ENCODE measurements at regions not wholly inside any gene's neighbourhood (a gene's known extent, or its start where the extent isn't known, plus 50 kb on each side); places are given as distances from the start of the nearest gene placed in this dataset.
A peak's percentile ranks its signal among the peaks of the same experiment; 100 is the strongest.

DNA sequence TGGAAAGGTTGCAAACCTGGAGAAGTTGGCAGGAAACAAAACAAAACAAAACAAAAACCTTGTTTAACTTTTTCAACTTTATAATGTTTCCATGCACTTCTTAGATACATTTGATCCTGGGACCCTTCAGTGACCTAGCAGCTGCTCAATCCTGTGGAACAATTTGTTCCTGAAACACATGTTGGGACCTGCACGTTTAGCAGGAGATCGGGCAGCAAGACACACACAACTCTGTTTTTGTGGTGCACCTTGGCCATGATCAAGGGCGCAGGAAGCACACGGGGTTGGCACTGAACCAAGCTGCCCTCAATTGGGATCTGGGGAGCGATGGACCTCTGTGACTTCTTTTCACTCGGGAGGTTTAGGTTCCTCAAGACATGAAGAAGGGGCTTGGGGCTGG lies 268.7 kb downstream of the LOXHD1 start:
- DNase-seq, result no peak

- no peak for DNase-seq
Observed at GRCh38 chr18:46392576-46392975, 264.4 kb downstream of the LOXHD1 start.

DNA sequence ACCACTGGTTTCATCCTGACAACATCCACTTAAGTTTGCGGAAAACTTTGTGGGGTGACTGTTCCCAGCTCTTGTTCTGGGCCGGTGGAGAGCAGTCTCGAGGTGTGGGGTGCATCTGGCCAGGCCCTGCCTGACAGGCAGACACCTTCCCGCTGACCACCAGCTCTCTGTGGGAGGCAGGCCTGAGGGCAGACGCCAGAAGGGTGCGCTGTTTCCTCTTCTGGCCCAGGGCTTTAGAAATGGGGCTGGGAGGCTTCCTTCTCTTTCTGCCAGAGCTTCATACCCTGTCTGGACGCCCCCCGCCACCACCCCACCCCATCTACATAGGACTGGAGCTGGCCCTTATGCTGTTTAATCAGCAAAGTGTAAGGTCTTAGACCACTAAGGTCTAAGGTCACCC lies 263.8 kb downstream of the LOXHD1 start:
- DNase-seq, result no peak

DNA sequence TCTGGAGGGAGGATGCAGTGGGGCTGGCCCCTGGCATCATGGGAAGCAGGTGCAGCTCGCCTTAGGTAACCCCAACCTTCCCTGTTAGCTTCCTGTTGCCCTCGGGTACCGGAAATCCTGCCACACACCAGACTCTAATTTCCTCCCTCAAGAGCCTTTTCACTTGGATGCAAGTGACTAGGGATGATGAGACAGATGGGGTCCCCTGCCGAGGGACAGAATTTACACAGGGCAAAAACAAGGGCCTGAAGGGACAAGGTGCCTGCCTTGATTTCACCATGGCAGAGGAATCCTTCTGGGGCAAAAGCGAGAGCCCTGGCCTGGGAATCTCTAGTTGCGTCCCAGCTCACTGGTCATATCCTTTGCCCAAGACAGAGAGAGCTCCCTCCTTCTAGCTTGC lies 263.1 kb downstream of the LOXHD1 start:
- no peak for DNase-seq

- no peak for DNase-seq
Observed at GRCh38 chr18:46395795-46396194, 261.2 kb downstream of the LOXHD1 start.

DNA sequence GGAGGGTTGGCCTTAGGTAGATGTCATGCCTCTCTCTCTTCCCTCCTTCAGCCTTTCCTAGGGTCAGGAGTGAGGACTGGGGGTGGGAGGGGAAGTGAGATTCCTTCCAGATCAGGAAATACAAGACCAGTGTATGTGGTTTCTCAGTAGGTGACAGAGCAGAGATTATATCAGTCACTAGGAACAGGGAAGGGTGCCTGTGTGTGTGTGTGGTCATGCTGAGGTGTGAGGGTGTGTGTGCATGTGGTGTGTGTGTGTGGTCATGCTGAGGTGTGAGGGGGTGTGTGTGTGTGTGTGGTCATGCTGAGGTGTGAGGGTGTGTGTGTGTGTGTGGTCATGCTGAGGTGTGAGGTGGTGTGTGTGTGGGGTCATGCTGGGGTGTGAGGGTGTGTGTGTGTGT lies 259.8 kb downstream of the LOXHD1 start:
- DNase-seq, result no peak

DNA sequence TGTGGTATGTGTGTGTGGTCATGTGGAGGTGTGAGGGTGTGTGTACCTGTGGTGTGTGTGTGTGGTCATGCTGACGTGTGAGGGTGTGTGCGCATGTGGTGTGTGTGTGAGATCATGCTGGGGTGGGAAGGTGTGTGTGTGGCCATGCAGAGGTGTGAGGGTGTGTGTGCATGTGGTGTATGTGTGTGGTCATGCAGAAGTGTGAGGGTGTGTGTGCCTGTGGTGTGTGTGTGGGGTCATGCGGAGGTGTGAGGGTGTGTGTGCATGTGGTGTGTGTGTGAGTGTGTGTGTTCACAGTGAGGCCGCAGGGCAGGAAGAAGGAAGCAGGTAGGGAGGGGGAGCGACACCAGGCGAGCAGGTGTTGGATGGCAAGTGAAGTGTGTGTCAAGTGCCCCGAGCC lies 259.0 kb downstream of the LOXHD1 start:
- no peak for DNase-seq

DNA sequence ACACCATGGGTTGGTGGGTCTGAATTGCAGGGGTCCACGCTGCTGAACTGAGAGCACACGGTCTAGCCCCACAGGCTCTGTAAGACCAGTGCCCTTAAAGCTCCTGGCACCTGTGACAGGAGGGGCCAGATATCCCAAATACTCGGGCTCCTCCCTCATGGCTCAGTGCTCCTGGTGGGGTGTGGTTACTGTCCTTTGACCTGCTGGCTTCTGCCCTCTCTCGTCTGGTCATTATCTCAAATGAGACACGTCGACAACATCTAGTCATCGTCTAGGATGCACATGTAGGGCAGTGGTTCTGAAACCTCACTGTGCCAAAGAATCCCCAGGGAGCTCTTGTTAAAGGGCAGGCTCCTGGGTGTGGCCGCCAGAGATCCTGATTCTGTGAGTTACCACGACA lies 258.4 kb downstream of the LOXHD1 start:
- no peak for DNase-seq

DNA sequence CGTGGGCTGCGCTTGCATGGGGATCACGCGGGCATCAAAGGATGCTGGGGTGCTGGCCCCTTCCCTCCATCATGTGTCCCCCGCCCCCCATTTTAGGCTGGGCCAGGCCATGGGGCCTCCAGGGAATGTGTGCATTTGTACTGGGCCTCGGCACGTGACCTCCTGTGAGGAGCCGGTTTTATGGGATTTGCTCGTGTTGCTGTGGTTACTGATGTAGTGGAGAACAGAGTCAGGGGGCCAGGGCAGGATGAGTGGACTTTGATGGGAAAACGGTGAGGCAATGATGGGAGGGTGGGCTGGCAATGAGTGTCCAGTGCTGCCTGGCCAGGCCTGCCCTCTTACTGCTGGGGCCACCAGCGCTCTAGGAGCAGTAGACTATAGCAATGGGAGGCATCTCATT lies 257.7 kb downstream of the LOXHD1 start:
- DNase-seq, result no peak

DNA sequence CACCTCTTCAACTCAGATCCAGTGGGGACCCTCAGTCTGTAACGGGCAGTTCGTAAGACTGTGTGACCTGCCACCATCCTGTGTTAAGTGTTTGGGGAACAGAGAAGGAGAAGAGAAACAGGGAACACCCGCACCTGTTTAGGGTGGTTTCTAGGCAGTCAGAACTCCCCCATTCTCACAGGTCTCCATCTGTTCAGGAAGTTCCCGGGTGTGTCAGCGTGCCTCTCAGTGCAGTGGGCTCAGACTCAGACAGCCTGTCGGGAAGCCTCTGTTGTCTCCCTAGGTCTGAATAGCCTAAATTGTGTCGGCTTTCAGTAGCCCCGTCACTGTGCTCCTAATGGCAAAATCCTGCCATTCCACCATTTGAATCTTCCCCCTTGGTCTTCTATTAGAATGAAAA lies 256.6 kb downstream of the LOXHD1 start:
- no peak for DNase-seq

- no peak for DNase-seq
Observed at GRCh38 chr18:46401486-46402070, 255.4 kb downstream of the LOXHD1 start.

- no peak for DNase-seq
Observed at GRCh38 chr18:46402396-46402795, 254.6 kb downstream of the LOXHD1 start.

- no peak for DNase-seq
Observed at GRCh38 chr18:46402945-46403344, 254.1 kb downstream of the LOXHD1 start.

GRCh38 chr18:46405832-46406538 lies 251.0 kb downstream of the LOXHD1 start:
- DNase-seq, result no peak

GRCh38 chr18:46406539-46406932 lies 250.5 kb downstream of the LOXHD1 start:
- DNase-seq, result no peak

GRCh38 chr18:46407486-46408166 lies 249.4 kb downstream of the LOXHD1 start:
- no peak for DNase-seq

DNA sequence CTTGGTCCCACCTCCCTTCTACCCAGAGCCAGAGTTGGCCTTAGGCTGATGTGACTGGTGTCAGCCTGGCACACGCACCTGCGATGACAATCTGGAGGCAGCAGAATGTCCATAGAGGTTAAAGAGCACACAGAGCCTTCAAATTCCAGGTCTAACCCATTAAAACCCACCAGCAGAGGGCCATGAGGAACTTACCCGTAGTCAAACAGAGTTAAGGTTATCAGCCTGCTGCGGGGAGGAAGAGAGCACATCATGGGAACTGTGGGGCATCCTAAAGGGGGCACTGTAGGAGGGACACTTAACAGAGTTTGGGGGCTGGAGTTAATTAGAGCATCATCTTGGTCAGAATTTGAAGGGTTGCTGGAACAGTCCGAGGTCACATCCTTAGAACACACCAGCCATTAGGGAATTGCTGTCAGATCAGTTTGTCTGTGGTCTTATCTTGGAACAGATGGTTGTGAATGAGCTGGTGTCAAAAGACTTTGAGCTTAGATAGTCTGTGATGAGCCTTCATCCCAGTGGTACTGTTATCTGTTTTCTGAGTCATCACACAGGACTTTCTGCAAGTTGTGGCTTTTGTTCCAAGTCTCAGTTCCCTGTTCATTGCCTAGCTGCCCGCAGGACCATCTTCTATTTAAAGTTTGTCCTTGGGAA lies 248.6 kb downstream of the LOXHD1 start:
- no peak for DNase-seq

DNA sequence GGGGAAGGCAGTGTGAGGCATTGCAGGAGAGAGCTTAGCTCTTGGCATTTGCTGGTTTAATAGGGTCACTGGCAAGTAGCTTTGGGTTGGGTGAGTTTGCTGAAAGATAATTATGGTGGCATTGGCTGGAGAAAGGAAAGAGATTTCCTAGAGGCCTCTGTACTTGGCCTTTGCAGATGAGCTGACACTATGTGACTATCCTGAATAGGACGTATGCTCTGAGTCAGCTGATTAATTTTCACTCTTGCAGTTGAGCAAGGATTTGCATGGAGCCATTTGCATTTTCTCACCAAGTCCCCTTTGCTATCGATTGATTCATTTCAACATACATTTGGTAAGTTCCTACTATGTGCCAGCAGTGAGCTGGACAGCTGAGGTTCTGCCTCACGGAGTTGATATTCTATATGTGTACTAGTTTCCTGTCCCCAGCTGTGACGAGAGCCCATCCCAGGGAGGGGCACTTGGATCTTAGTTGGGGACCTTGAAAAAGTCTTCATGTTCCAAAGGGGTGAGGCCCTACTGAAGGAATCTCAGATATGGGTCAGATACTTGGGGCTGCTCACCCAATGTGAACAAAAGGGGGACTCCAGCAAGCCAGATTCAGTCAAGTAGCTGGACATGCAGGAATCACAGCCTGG lies 245.7 kb downstream of the LOXHD1 start:
- DNase-seq, result no peak

GRCh38 chr18:46411867-46412690 lies 244.9 kb downstream of the LOXHD1 start:
- DNase-seq, result peak; percentile 68 to 75

DNA sequence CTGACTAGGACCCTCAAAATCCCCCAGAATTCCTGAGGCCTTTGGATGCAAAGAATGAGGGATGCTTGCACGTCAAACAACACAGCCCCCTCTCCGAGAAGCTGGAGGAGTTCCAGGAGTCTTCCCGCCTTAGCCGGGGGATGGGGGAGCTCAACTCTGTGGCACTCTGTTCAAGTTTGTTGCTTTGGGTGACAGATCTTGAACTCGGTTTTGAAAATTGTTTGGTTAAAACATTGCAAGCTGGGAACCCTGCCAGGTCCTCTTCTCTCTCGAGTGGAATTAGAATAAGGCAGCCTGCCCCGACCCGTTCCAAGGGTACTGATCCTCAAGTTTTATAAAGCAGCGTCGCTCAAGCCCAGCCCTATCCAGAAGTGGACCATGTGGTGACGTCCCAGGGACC lies 244.1 kb downstream of the LOXHD1 start:
- peak; percentile 34 to 65 for DNase-seq

GRCh38 chr18:46413684-46414083 lies 243.3 kb downstream of the LOXHD1 start:
- no peak for DNase-seq

DNA sequence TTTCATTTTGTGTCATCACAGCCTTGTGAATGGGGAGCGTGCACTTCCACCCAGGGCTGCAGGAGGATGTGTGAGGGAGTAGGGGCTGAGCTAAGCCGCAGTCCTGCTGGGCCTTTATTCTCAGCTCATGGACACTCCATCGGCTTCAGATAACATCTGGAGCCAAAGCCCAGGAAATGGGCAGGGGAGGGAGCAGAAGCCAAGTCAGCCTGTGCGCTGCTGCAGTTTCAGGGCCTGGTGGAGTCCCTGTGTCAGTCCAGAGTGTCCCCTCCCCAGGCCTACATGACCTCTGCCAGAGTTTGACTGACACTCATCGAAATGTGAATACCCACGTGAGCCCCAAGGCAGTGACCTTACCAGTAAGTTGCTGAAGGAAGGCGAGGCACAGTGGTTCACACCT lies 242.2 kb downstream of the LOXHD1 start:
- DNase-seq, result no peak
